GM18517 (cell line): ENCODE measurements at regions not wholly inside any gene's neighbourhood (a gene's known extent, or its start where the extent isn't known, plus 50 kb on each side); places are given as distances from the start of the nearest gene placed in this dataset.
A peak's percentile ranks its signal among the peaks of the same experiment; 100 is the strongest.
"Not testable (repeated sequence)": the region's sequence is repeated elsewhere in the genome, so short reads cannot be mapped to it uniquely, and the experiment has no call there.

Source experiments
- ATAC-seq: cut with Tn5 transposase; IDR thresholded peaks from one replicate; pipeline ENCODE4 v1.9.1; 2021; ENCODE audit warnings: mild to moderate bottlenecking, moderate library complexity; ENCODE audit not compliant: unreplicated experiment

GRCh38 chr3:15851735-15852134 lies 54.0 kb upstream of the ANKRD28 start:
- ATAC-seq, result no peak

GRCh38 chr3:15858547-15859506 lies 61.0 kb upstream of the ANKRD28 start:
- peak; percentile 76 for ATAC-seq

GRCh38 chr3:15859507-15860013 lies 61.8 kb upstream of the ANKRD28 start:
- peak; percentile 69 for ATAC-seq

GRCh38 chr3:15860014-15860934 lies 62.5 kb upstream of the ANKRD28 start:
- ATAC-seq, result peak; percentile 30

- ATAC-seq, result no peak
These were observed 63.4 kb upstream of the ANKRD28 start for GRCh38 chr3:15861163-15861562.

GRCh38 chr3:15872807-15873206 lies 75.0 kb upstream of the ANKRD28 start:
- no peak for ATAC-seq

GRCh38 chr3:15873415-15873814 lies 75.6 kb upstream of the ANKRD28 start:
- no peak for ATAC-seq

- ATAC-seq, result no peak
These were observed 77.4 kb upstream of the ANKRD28 start for GRCh38 chr3:15875016-15875689.

- ATAC-seq, result no peak
These were observed 78.9 kb upstream of the ANKRD28 start for GRCh38 chr3:15876669-15877068.

- no peak for ATAC-seq
These were observed 80.0 kb upstream of the ANKRD28 start for GRCh38 chr3:15877813-15878212.

GRCh38 chr3:15879787-15880186 lies 82.0 kb upstream of the ANKRD28 start:
- ATAC-seq, result not testable (repeated sequence)

- no peak for ATAC-seq
These were observed 84.8 kb upstream of the ANKRD28 start for GRCh38 chr3:15882577-15882976.

- no peak for ATAC-seq
These were observed 86.4 kb upstream of the ANKRD28 start for GRCh38 chr3:15884132-15884531.

- no peak for ATAC-seq
These were observed 88.7 kb upstream of the ANKRD28 start for GRCh38 chr3:15886521-15886920.

- ATAC-seq, result no peak
These were observed 89.5 kb upstream of the ANKRD28 start for GRCh38 chr3:15887261-15887660.

GRCh38 chr3:15889936-15890335 lies 92.2 kb upstream of the ANKRD28 start:
- ATAC-seq, result no peak

GRCh38 chr3:15892311-15893227 lies 94.8 kb upstream of the ANKRD28 start:
- no peak for ATAC-seq

GRCh38 chr3:15894382-15894781 lies 96.6 kb upstream of the ANKRD28 start:
- no peak for ATAC-seq

GRCh38 chr3:15896500-15896899 lies 98.7 kb upstream of the ANKRD28 start:
- no peak for ATAC-seq

- no peak for ATAC-seq
These were observed 101.6 kb upstream of the ANKRD28 start for GRCh38 chr3:15899388-15899787.
